Upper lobe of left lung (tissue), 6 donors: ENCODE measurements at regions not wholly inside any gene's neighbourhood (a gene's known extent, or its start where the extent isn't known, plus 50 kb on each side); places are given as distances from the start of the nearest gene placed in this dataset.

Experiments used
- ATAC-seq, 2 donors: fragments of 200-7000 bp; cut with Tn5 transposase; one replicate each; pipeline ENCODE4 v1.9.1; 2022; ENCODE audit warnings: mild to moderate bottlenecking in 2 of 2, moderate library complexity in 2 of 2; ENCODE audit not compliant: low FRiP score in 2 of 2
- DNase-seq, 2 donors: peaks; one replicate each; pipeline ENCODE4 v3.0.0-alpha.2; 2019 to 2020
- H3K27ac ChIP-seq, 4 donors: fragments of 200-600 bp; sonication (generic); one replicate each; pipeline ENCODE4 v1.5.1; 2016 to 2019
- H3K27me3 ChIP-seq, 4 donors: fragments of 200-600 bp; sonication (generic); one replicate each; pipeline ENCODE4 v1.5.1; 2017 to 2019
- H3K36me3 ChIP-seq, 4 donors: fragments of 200-600 bp; sonication (generic); one replicate each; pipeline ENCODE4 v1.5.1; 2016 to 2019
- H3K4me1 ChIP-seq, 4 donors: fragments of 200-600 bp; sonication (generic); one replicate each; pipeline ENCODE4 v1.5.1; 2018 to 2019
- H3K4me3 ChIP-seq, 4 donors: fragments of 200-600 bp; sonication (generic); one replicate each; pipeline ENCODE4 v1.5.1; 2017 to 2019; ENCODE audit warnings: mild to moderate bottlenecking in 2 of 4, moderate library complexity in 1 of 4
- H3K9me3 ChIP-seq, 4 donors: fragments of 200-600 bp; sonication (generic); one replicate each; pipeline ENCODE4 v1.5.1; 2018 to 2019
- CTCF ChIP-seq, 6 experiments: fragments of 450-650 bp in 4 of 6; fragments of 200-600 bp in 2 of 6; sonication (generic) in 2 of 6; IDR thresholded peaks; one replicate each; pipeline ENCODE4 v1.5.1; 2016 to 2019; ENCODE audit warnings: antibody characterized with exemption in 6 of 6
- EP300 ChIP-seq, 4 donors: sonication (generic); formaldehyde crosslinking; IDR thresholded peaks; one replicate each; pipeline ENCODE4 v1.5.1; 2017; ENCODE audit warnings: antibody characterized with exemption in 4 of 4, control low read depth in 2 of 4
- POLR2A ChIP-seq, 4 donors: fragments of 450-650 bp; IDR thresholded peaks; one replicate each; pipeline ENCODE4 v1.5.1; 2016 to 2017; ENCODE audit warnings: antibody characterized with exemption in 4 of 4, mild to moderate bottlenecking in 2 of 4
- POLR2AphosphoS5 ChIP-seq, 2 donors: sonication (generic); formaldehyde crosslinking; IDR thresholded peaks; one replicate each; pipeline ENCODE4 v1.5.1; 2017; ENCODE audit warnings: antibody characterized with exemption in 2 of 2
- WGBS, 2 donors: methylation state at CpG; one replicate each; pipeline ENCODE4 v1.1.5; 2017 to 2018; 5-methylcytosine and 5-hydroxymethylcytosine counted together
- donor health status: DM: no; HTN: no; CAD: no; lungs with moderate emphysema.
- donor health status: DM: no; HTN: yes; CAD: no; lungs with severe emphysema.

DNA sequence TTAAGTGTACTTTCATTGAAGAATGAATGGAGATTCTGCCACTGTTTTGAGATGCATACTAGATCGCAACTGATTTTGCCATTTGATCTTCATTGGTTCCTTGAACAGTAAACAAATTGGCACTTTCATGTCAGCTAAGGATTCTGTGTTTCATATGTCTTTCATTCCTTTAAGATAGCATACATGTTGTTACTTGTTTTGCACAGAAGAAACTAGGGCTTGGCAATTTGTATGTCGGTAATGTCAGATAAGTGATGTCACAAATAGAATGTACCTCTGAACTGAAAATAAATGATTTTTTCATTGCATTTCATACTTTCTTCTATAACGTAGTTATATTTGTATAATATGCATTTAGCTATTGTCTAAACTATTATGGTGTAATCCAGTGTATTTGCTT is 73.2 kb upstream of the TENM3 start:
- 72 to 74% methylated on average over 3 of the region's 3 CpGs for WGBS, 2 donors
- H3K36me3 ChIP-seq, result no peaks in the 10 kb centered on the region
- no peak overlapping the region for H3K27ac ChIP-seq
- DNase-seq (no peak), ATAC-seq (no peak)
- H3K4me3 ChIP-seq, result no peak overlapping the region
- TF ChIP-seq POLR2A (IDR thresholded peaks at IDR 0.05), result no peak
- no peak for TF ChIP-seq EP300 (IDR thresholded peaks at IDR 0.05)
- TF ChIP-seq POLR2AphosphoS5 (IDR thresholded peaks at IDR 0.05), result no peak
- no peak for TF ChIP-seq CTCF (IDR thresholded peaks at IDR 0.05)
- H3K27me3 ChIP-seq, result no peaks in the 10 kb centered on the region
- no peaks in the 10 kb centered on the region for H3K4me1 ChIP-seq
- no peaks in the 10 kb centered on the region for H3K9me3 ChIP-seq

GRCh38 chr4:182170417-182170935 is 72.7 kb upstream of the TENM3 start:
- Histone ChIP-seq H3K36me3 (no peaks in the 10 kb centered on the region), H3K27me3 (no peaks in the 10 kb centered on the region), H3K4me1 (no peaks in the 10 kb centered on the region), H3K27ac (no peak overlapping the region), H3K9me3 (no peaks in the 10 kb centered on the region), H3K4me3 (no peak overlapping the region)
- TF ChIP-seq POLR2A (IDR thresholded peaks at IDR 0.05), result no peak
- no peak for TF ChIP-seq CTCF (IDR thresholded peaks at IDR 0.05)
- TF ChIP-seq EP300 (IDR thresholded peaks at IDR 0.05), result no peak
- TF ChIP-seq POLR2AphosphoS5 (IDR thresholded peaks at IDR 0.05), result no peak
- no peak for ATAC-seq
- DNase-seq, result no peak
- 76 to 79% methylated on average over 3 of the region's 3 CpGs for WGBS, 2 donors

DNA sequence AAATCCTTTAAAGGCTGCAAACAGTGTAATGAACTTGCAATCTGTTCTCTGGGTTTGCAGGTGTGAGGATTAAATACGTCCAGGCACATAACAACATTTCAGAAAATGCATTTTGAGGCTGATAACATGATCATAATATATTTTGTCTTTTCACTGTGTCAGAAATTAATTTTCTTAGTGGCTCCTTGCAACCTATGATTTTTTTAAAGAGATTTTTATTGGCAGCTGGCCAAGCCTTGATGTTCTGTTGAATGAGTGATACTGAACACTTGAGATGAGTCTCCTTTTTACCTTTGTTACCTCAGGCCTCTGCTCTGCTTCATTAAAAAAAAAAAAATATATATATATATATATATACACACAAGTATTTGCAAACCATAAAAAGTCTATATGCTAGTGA is 68.2 kb upstream of the TENM3 start:
- no peak for ATAC-seq
- TF ChIP-seq EP300 (IDR thresholded peaks at IDR 0.05) (no peak), POLR2A (IDR thresholded peaks at IDR 0.05) (no peak), CTCF (IDR thresholded peaks at IDR 0.05) (no peak), POLR2AphosphoS5 (IDR thresholded peaks at IDR 0.05) (no peak)
- no peak overlapping the region for H3K27ac ChIP-seq
- no peaks in the 10 kb centered on the region for H3K27me3 ChIP-seq
- H3K4me3 ChIP-seq, result no peak overlapping the region
- DNase-seq, result no peak
- H3K4me1 ChIP-seq, result no peaks in the 10 kb centered on the region
- no peaks in the 10 kb centered on the region for H3K36me3 ChIP-seq
- H3K9me3 ChIP-seq, result no peaks in the 10 kb centered on the region
- 74 to 80% methylated on average over 1 of the region's 1 CpG for WGBS, 2 donors

- 82 to 88% methylated on average over 18 to 19 of the region's 19 CpGs for WGBS, 2 donors
- Histone ChIP-seq H3K9me3 (no peaks in the 10 kb centered on the region), H3K4me3 (no peak overlapping the region), H3K27ac (no peak overlapping the region), H3K27me3 (no peaks in the 10 kb centered on the region), H3K4me1 (no peaks in the 10 kb centered on the region), H3K36me3 (no peaks in the 10 kb centered on the region)
- DNase-seq (no peak), ATAC-seq (no peak)
- TF ChIP-seq EP300 (IDR thresholded peaks at IDR 0.05), result no peak
- TF ChIP-seq POLR2A (IDR thresholded peaks at IDR 0.05), result no peak
- TF ChIP-seq CTCF (IDR thresholded peaks at IDR 0.05), result no peak
- no peak for TF ChIP-seq POLR2AphosphoS5 (IDR thresholded peaks at IDR 0.05)
Measured at GRCh38 chr4:182175788-182176519, 67.2 kb upstream of the TENM3 start.

DNA sequence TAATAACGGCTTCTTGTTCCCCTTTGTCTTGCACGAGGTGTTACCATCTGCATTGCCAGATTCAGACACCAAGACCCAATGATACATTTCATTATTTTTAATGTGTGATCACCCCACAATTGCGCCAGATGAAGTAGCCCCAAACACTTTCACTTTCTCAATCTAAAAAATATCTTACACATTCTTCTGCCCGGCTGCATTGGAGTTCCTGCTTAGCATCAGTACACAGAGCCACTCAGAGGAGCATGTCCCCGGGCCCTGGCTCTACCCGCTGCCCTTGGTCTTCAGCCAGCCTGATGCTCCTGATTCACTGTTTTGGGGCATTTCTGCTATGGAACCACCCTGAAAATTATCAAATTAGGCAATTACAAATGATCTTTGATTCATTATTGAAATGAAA is 66.0 kb upstream of the TENM3 start:
- Histone ChIP-seq H3K4me3 (no peak overlapping the region), H3K36me3 (no peaks in the 10 kb centered on the region), H3K9me3 (no peaks in the 10 kb centered on the region), H3K27me3 (no peaks in the 10 kb centered on the region), H3K4me1 (no peaks in the 10 kb centered on the region), H3K27ac (no peak overlapping the region)
- TF ChIP-seq POLR2AphosphoS5 (IDR thresholded peaks at IDR 0.05) (no peak), POLR2A (IDR thresholded peaks at IDR 0.05) (no peak), CTCF (IDR thresholded peaks at IDR 0.05) (no peak), EP300 (IDR thresholded peaks at IDR 0.05) (no peak)
- 81 to 91% methylated on average over 6 of the region's 6 CpGs for WGBS, 2 donors
- no peak for ATAC-seq
- no peak for DNase-seq
